NCI-H2196 treated with DMSO at 0.1 percent for 48 hours (cell line): ENCODE measurements at regions not wholly inside any gene's neighbourhood (a gene's known extent, or its start where the extent isn't known, plus 50 kb on each side); places are given as distances from the start of the nearest gene placed in this dataset.

Experiments
- DNase-seq: peaks from one replicate; lab custom pipeline; 2025; ENCODE audit not compliant: unreplicated experiment; lab: John Stamatoyannopoulos, UW

GRCh38 chr4:125994024-125994423 lies 679.3 kb downstream of the FAT4 start:
- DNase-seq = no peak

GRCh38 chr4:125994430-125994829 lies 679.7 kb downstream of the FAT4 start:
- DNase-seq = no peak

GRCh38 chr4:126004941-126005340 lies 690.2 kb downstream of the FAT4 start:
- no peak for DNase-seq

- no peak for DNase-seq
These were observed 692.4 kb downstream of the FAT4 start for GRCh38 chr4:126007142-126007541.

DNA sequence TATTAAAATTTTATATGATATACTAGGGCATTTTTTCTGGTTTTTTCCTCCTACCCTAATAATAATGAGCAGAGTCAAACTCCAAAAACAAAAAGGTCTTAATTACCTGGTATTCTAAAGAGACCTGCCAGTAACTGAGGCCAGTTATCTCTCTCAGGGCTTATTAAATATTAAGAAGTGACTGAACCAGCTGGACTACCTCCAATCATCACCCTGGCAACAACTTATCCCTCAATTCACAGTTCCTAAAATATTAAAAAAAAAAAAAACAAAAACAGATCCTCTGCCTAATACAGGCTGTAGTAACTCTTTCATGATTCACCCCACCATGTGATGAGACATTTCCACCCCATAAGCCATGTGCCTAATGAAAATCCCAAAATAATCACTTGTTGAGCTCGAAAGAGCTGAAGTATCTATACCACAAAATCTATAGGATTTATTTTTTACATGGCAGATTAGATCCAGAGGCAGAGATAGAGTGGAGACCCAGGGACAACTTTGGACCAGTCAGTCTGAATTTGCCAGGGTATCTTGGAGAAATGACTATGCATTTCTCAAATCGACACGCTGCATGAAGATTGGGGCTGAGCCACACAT lies 698.0 kb downstream of the FAT4 start:
- no peak for DNase-seq

DNA sequence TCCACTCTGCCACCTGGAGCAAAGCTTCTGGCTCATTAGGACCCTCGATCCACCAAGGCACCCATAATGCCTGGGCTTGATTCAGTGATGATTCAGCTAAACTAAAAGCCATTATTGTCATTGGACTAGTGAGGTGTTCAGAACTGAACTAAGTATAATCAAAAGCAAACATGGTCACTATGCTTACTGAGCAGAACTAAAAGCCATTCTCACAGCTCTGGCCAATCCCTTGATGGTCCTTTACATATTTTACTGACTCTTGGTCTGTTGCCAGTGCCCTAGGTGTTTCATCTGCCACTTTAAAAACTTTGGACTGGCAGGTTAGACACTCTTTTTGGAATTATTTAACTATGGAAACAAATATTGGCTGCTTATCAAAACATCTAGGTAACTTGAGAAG lies 703.5 kb downstream of the FAT4 start:
- DNase-seq = no peak

DNA sequence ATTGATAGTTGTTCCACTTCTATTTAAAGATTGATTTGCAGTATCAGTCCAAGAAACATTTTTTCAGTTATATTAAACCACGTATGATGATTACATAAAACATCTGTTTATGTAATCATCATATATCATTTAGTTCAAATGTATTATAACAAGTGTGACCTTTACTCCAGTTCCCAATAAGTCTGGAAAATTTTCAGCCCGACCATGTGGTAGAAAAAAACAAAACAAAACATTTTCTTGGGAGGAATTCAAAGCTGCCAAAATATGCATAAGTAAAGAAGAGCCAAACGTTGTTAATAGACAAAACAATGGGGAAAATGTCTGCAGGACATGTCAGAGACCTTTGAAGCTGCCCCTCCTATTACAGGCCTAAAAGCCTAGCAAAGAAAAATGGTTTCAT lies 709.1 kb downstream of the FAT4 start:
- no peak for DNase-seq

GRCh38 chr4:126027601-126028000 lies 712.8 kb downstream of the FAT4 start:
- DNase-seq = no peak

GRCh38 chr4:126028876-126029275 lies 714.1 kb downstream of the FAT4 start:
- DNase-seq = no peak

GRCh38 chr4:126037231-126037630 lies 722.5 kb downstream of the FAT4 start:
- no peak for DNase-seq

DNA sequence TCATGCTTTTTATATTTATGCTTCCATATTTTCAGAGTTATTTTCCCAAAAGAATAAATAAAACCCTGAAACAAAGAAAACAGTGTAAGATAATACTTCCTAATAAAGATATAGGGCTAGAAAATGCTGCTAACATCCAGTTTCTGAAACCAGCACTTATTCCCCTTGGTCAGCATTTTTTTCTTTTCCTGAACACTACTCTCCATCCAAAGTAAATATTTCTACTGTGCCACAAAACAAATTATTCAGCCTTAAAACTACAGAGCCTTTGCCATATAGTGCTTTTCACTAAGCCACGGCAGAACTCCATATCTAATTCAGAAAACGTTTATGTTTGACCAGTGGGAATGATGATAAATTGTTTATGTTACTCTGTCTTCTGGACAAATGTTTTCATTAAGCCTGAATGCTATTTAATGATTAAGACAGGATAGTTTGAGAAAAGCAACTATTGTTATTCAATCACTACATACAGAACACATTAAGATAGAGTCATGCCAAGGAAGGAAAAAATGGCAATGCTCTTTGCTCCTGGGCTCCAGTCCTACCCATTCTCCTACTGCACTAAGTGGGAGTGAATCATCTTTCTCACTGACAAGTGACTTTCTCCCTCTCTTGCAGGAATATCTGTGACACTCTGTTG lies 723.9 kb downstream of the FAT4 start:
- DNase-seq = no peak

DNA sequence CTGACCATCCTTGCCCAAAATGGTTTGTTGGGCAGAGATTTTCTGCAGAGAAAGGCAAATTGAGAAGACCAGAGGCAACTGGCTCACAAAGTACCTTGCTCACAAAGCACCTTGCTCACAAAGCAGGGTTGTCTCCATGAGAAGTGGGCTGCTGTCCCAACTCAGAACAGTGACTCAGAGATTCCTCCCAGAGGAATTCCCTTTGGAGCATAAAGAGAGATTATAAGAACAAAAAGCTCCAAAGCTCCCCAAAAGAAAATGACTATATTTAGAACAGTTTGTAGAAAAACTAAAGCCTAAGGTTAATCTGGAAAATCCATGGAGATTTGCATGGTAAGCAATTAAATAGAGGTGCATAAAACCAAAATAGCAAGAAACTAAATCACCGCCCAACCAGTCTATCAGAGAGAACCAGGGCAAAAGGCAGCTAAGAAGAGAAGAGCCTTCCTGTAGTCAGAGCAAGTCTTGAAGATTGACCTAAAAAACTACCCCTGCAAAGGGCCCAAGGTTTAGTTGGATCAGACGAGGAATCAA lies 731.4 kb downstream of the FAT4 start:
- no peak for DNase-seq

DNA sequence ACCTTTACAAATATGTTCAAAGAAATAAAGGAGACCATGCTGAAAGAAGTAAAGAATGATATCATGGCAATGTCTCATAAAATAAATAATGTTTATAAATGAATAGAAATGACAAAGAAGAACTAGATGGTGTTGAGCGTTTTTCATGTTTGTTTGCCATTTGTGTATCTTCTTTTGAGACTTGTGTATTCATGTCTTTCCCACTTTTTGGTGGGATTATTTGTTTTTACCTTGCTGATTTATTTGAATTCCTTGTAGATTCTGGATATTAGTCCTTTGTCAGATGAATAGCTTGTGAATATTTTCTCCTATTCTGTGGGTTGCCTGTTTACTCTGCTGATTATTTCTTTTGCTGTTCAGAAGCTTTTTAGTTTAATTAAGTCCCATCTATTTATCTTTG lies 732.4 kb downstream of the FAT4 start:
- no peak for DNase-seq

GRCh38 chr4:126051689-126052424 lies 737.1 kb downstream of the FAT4 start:
- DNase-seq = no peak

- DNase-seq = no peak
These were observed 741.4 kb downstream of the FAT4 start for GRCh38 chr4:126056116-126056650.

DNA sequence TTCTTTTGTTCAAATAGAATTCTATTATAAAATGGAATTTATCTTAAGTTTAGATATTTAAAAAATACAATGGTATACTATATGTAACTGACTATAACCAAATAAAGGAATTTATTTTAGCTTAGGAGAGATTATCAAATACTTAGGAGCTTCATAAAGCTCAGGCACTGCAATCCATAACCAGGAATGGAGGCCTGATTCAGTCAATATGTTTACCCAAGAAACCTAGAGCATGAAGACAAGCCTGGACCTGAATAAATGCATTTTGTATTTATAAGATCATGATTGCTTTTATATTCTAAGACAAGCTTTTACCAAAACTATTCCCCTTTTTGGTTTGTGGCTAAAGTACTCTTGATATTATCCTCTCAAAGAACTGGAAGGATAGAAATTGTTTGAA lies 742.6 kb downstream of the FAT4 start:
- DNase-seq = no peak

GRCh38 chr4:126058596-126058995 lies 743.8 kb downstream of the FAT4 start:
- DNase-seq = no peak

DNA sequence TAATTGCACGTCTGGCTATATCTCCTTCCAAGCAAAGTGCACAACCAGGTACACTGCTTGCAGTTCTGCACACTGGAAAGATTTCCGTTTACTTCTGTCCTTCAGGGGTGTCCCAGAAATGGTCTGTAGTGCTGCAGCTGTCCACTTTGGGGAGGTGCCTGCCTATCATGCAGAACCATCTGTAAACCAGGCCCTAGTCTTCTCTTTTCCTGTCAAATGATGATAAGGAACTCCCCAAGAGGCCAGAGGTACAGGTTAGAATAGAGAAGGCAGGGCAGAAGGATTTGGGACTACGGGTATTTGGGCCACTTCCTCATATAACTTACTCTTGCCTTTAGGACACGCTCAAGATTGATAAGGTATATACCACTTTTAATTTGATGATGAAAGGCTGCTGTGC lies 746.9 kb downstream of the FAT4 start:
- no peak for DNase-seq

DNA sequence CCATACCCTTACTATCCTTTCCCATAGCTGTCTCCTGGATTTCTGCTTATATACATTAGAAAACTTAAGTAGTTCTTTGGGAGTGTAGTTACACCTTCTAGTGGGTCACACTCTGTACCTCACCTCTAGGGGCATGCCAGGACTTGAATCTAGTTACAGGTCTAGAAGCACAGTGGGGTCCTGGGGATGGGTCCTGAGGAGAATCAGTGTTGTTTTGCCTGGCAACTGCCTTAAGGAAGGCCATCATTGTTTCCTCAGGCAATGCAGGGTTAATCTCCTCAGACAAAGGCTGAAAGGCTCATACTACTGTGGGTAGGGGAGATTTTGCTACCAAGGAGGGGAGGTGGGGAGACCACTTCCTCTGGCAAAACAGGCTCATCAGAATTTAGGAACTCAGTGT lies 750.3 kb downstream of the FAT4 start:
- DNase-seq = no peak

DNA sequence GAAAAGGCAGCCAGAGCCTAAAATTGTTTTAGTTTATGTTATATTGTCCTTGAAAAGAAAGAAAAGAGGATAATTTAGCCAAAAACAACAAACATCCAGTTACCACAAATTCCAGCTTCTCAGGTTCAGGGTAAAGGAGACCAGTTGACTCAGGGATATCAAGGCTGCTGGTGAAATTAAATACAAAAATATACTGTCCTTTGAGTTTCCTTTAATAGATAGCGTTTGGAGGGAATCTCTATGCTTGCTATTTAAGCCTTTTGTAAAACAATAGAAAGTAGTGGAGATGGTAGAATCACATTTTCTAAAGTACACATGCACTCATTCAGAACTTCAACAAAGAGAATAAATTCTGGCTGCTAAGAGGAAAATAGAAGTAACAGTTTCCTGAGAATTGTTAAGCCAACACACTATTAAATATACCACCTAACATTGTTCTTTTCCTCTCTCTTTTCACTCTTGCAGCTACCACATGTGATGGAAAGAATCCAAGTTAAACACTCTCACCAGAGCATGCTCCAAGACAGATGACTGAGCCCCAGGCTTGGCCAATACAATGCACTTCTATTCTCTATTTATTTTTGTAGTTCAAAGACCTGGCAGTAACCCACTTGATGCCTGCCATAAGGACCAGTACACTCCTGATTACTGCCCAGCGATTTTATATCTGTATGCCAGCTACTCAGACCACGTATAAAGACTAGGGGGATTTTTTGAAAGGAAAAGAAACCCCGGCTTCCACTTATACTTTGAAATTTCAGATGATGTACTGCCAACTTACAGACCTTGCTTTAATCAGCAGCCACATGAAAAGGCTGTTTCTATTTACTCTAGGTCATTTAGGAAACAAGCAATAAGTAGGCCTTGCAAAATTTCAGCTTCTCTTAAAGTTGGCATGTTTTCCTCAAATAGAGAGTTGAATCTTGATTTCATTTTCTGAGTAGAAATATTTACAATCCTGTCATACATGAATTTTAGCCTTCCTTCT lies 756.9 kb downstream of the FAT4 start:
- peak; percentile 42 for DNase-seq

- no peak for DNase-seq
These were observed 766.6 kb downstream of the FAT4 start for GRCh38 chr4:126081336-126081735.
